ENCODE measurements at regions not wholly inside any gene's neighbourhood (a gene's known extent, or its start where the extent isn't known, plus 50 kb on each side); places are given as distances from the start of the nearest gene placed in this dataset.
"Not testable (repeated sequence)": the region's sequence is repeated elsewhere in the genome, so short reads cannot be mapped to it uniquely, and the experiment has no call there.

DNA sequence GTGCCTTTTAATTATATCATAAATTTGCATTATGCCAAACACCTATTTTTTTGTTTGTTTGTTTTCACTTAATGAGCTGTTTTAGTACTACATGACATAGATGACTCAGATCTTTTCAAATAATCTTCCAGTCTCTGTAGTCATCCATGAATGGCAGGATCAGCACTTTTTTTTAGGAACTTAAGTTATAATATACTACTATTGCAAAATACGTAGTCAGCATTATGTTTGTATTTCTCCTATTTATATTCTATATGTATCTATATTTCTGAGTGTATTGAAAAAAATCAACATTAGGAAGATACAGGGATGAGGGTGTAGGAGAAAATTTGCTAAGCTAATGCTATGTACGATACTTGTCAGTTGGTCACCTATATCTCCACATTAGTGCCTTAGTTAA lies 773.1 kb upstream of the AGA start:
- no peak overlapping the region for H3K4me3 ChIP-seq

DNA sequence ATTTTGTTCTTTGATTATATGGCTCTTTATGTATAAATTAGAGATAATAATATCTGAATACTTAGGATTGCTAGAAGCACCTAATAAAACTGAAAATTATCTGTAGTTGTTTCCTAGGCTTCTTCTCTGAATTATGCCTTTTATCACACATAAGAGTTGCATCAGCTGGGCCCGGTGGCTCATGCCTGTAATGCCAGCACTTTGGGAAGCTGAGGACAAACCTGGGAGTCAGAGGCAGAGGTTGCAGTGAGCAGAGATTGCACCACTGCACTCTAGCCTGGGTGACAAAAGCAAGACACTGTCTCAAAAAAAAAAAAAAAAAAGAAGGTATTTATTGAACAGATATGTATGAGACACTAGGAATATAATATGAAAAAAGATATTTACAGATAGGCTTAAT lies 773.5 kb upstream of the AGA start:
- intact Hi-C loops (cut with DNase I), result no loop called here
- WGBS, result 75% methylated on average over 1 of the region's 1 CpG
- H3K4me1 ChIP-seq, result no peaks in the 10 kb centered on the region
- H3K9me3 ChIP-seq, result no peaks in the 10 kb centered on the region
- no peak overlapping the region for H3K4me3 ChIP-seq
- TF ChIP-seq EP300 (IDR thresholded peaks at IDR 0.05) (no peak), POLR2AphosphoS5 (IDR thresholded peaks at IDR 0.05) (no peak), POLR2A (IDR thresholded peaks at IDR 0.05; ENCODE audit: low read depth) (no peak)
- TF ChIP-seq, protein P1, sequence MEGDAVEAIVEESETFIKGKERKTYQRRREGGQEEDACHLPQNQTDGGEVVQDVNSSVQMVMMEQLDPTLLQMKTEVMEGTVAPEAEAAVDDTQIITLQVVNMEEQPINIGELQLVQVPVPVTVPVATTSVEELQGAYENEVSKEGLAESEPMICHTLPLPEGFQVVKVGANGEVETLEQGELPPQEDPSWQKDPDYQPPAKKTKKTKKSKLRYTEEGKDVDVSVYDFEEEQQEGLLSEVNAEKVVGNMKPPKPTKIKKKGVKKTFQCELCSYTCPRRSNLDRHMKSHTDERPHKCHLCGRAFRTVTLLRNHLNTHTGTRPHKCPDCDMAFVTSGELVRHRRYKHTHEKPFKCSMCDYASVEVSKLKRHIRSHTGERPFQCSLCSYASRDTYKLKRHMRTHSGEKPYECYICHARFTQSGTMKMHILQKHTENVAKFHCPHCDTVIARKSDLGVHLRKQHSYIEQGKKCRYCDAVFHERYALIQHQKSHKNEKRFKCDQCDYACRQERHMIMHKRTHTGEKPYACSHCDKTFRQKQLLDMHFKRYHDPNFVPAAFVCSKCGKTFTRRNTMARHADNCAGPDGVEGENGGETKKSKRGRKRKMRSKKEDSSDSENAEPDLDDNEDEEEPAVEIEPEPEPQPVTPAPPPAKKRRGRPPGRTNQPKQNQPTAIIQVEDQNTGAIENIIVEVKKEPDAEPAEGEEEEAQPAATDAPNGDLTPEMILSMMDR (IDR thresholded peaks at IDR 0.05), result no peak
- H3K36me3 ChIP-seq, result no peaks in the 10 kb centered on the region
- DNase-seq (ENCODE audit: extremely low spot score), result no peak
- H3K27me3 ChIP-seq, result no peaks in the 10 kb centered on the region
- H3K27ac ChIP-seq (replicated peaks in 1 of 4), result no peak overlapping the region

More for the DNA sequence above, 773.1 kb upstream of the AGA start:
- WGBS, result 91% methylated on average over 2 of the region's 2 CpGs
- no peaks in the 10 kb centered on the region for H3K36me3 ChIP-seq
- TF ChIP-seq EP300 (IDR thresholded peaks at IDR 0.05), result no peak
- no peak for TF ChIP-seq POLR2A (IDR thresholded peaks at IDR 0.05; ENCODE audit: low read depth)
- TF ChIP-seq, protein P1 (IDR thresholded peaks at IDR 0.05), result no peak
- TF ChIP-seq POLR2AphosphoS5 (IDR thresholded peaks at IDR 0.05), result no peak
- no peaks in the 10 kb centered on the region for H3K4me1 ChIP-seq
- no peaks in the 10 kb centered on the region for H3K27me3 ChIP-seq
- no peak for DNase-seq (ENCODE audit: extremely low spot score)
- no peak overlapping the region for H3K27ac ChIP-seq (replicated peaks in 1 of 4)
- intact Hi-C loops (cut with DNase I), result no loop called here
- H3K9me3 ChIP-seq, result no peaks in the 10 kb centered on the region

- H3K27me3 ChIP-seq; H3K9me3 ChIP-seq; H3K4me3 ChIP-seq; intact Hi-C loops (cut with DNase I); H3K27ac ChIP-seq (replicated peaks in 1 of 4); H3K36me3 ChIP-seq; H3K4me1 ChIP-seq; DNase-seq (ENCODE audit: extremely low spot score): not testable (repeated sequence)
- WGBS, result 68% methylated on average over 6 of the region's 6 CpGs
Measured at GRCh38 chr4:178226421-178226820, 784.2 kb upstream of the AGA start.

GRCh38 chr4:178233906-178234305 lies 791.7 kb upstream of the AGA start:
- Histone ChIP-seq H3K4me1 (no peaks in the 10 kb centered on the region), H3K9me3 (peaks cover 0 to 4% (median 4%) of the 10 kb centered on the region in 4 donors), H3K27ac (replicated peaks in 1 of 4) (no peak overlapping the region), H3K27me3 (no peaks in the 10 kb centered on the region), H3K36me3 (no peaks in the 10 kb centered on the region), H3K4me3 (no peak overlapping the region)
- DNase-seq (ENCODE audit: extremely low spot score), result no peak
- no peak for TF ChIP-seq POLR2A (IDR thresholded peaks at IDR 0.05; ENCODE audit: low read depth)
- TF ChIP-seq, protein P1 (IDR thresholded peaks at IDR 0.05), result no peak
- no peak for TF ChIP-seq POLR2AphosphoS5 (IDR thresholded peaks at IDR 0.05)
- no peak for TF ChIP-seq EP300 (IDR thresholded peaks at IDR 0.05)
- intact Hi-C loops (cut with DNase I), result no loop called here

DNA sequence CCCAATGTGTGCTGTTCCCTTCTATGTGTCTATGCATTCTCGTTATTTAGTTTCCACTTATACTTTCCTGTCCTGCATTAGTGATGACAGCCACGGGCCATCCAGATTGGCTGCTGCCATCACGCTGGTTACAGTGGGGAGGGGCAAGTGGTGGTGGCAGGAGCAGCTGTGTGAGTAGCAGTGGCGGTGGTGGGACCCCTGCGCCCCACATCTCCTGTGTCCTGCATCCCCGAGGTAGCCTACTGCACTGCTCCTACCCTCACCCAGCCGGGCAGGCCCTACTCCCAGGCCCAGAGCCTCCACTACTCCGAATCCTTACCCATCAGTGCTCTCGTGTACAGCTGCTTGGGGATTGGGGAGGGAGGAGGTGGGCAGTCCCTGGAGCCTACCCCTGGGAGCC lies 798.7 kb upstream of the AGA start:
- intact Hi-C loops (cut with DNase I), result no loop called here
- H3K9me3 ChIP-seq, result peaks cover 0 to 3% (median 0%) of the 10 kb centered on the region in 4 donors
- no peak overlapping the region for H3K27ac ChIP-seq (replicated peaks in 1 of 4)
- no peak overlapping the region for H3K4me3 ChIP-seq
- no peaks in the 10 kb centered on the region for H3K4me1 ChIP-seq
- H3K27me3 ChIP-seq, result no peaks in the 10 kb centered on the region
- TF ChIP-seq, protein P1 (IDR thresholded peaks at IDR 0.05), result no peak
- no peak for TF ChIP-seq POLR2A (IDR thresholded peaks at IDR 0.05; ENCODE audit: low read depth)
- TF ChIP-seq POLR2AphosphoS5 (IDR thresholded peaks at IDR 0.05), result no peak
- TF ChIP-seq EP300 (IDR thresholded peaks at IDR 0.05), result no peak
- H3K36me3 ChIP-seq, result no peaks in the 10 kb centered on the region
- no peak for DNase-seq (ENCODE audit: extremely low spot score)
- 75% methylated on average over 7 of the region's 9 CpGs for WGBS

All from esophagus muscularis mucosa (tissue), 4 donors.